Islet precursor cell (in vitro differentiated cells): ENCODE measurements at regions not wholly inside any gene's neighbourhood (a gene's known extent, or its start where the extent isn't known, plus 50 kb on each side); places are given as distances from the start of the nearest gene placed in this dataset.
A peak's percentile ranks its signal among the peaks of the same experiment; 100 is the strongest.
"Not testable (repeated sequence)": the region's sequence is repeated elsewhere in the genome, so short reads cannot be mapped to it uniquely, and the experiment has no call there.

Source experiments
- DNase-seq: peaks from one replicate; pipeline ENCODE4 v3.0.0-alpha.2; 2018

DNA sequence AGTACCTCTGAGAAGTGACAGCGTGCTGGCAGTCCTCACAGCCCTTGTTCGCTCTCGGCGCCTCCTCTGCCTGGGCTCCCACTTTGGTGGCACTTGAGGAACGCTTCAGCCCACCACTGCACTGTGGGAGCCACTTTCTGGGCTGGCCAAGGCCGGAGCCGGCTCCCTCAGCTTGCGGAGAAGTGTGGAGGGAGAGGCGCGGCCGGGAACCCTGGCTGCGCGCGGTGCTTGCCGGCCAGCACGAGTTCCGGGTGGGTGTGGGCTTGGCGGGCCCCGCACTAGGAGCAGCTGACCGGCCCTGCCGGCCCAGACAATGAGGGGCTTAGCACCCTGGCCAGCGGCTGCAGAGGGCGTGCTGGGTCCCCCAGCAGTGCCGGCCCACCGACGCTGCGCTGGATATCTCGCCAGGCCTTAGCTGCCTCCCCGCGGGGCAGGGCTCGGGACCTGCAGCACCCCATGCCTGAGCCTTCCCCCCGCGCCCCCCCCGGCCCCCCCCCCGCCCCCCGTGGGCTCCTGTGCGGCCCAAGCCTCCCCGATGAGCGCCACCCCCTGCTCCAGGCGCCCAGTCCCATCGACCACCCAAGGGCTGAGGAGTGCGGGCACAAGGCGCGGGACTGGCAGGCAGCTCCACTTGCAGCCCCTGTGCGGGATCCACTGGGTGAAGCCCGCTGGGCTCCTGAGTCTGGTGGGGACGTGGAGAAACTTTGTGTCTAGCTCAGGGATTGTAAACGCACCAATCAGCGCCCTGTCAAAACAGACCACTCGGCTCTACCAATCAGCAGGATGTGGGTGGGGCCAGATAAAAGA lies 847.7 kb upstream of the CDH6 start:
- not testable (repeated sequence) for DNase-seq

DNA sequence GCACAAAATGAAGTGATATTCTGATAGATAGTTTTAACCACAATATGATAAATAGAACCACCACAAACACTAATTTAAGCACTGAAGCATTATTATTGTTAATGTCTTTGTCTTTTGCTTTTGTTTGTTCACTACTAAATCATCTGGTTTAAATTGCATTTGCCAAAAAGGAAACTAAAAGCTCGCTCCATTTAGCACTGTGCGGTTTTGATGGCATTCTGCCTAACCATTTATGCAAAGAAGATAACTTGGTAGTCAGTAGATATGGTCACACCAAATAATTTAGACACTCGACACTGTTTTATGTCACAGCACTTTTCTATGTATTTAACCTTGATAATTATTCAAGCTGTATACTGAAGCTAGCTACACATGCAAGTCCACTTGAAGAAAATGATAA lies 849.8 kb upstream of the CDH6 start:
- DNase-seq: no peak

DNA sequence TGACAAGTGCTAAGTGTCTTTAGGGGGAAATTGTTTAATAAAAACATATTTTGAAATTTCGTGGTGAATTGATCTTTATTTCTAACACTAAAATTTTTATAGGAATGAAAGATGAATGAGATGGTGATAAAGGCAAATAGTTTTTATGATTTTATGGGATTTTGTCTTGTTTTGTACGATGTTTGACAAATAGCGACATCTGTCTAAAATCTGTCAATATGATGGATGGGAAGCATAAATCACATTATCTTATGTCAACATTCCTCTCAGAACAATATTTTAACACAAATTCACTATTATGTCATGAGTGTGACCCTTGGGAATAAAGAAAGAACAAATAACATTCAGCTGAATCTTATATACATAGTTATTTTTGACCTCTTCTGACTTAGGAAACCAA lies 852.0 kb upstream of the CDH6 start:
- no peak for DNase-seq

DNA sequence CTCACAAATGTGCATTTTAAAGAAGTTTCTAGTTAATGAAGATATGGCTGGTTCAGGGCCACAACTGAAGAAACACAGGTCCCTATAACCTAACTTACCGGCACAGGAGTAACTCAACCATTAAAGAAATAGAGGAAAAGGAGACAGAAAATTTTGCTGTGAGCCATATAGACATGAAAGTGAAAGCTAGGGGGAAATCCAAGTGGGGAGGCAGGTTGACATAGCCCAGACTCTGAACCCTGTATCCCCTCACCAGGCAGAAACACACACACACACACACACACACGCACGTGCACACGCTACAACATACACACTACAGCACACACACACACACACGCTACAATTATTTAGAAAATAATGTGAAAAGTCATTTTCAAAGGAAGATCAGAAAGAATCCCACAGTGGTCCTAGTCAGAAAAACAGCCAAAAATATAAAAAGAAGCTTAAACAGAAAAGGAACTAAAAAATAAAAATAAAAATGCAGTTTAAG lies 856.4 kb upstream of the CDH6 start:
- DNase-seq: no peak

DNA sequence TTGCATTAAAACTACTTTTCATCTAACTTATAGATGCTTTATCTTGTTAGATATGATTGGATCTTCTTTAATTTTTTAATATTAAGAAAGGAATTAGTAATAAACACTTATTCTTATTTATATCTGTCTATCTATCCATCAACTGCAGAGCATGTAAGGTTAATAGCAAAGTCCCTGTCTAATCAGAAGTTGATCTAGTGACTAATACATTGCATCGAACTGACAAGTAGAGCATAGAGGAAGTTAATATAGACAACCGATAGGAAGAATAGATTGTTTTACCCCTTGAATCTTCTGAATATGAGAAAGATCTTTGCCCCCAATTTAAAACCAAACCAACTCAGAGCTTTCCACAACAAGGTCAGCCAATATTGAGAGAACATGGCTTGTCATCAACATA lies 862.0 kb upstream of the CDH6 start:
- no peak for DNase-seq

DNA sequence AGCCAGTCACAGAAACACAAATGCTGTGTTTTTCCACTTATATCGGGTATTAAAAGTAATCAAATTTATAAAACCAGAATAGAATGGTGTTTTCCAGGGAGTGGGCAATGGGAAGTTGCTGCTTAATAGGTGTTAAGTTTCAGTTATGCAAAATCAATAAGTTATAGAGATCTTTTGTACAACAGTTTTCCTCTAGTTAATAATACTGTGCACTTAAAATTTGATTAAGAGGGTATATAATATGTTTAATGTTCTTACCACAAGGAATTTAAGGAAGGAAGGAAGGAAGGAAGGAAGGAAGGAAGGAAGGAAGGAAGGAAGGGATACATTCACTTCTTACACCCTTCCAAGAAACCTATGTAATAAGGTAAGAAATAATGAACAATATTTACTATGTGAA lies 867.7 kb upstream of the CDH6 start:
- DNase-seq: no peak

DNA sequence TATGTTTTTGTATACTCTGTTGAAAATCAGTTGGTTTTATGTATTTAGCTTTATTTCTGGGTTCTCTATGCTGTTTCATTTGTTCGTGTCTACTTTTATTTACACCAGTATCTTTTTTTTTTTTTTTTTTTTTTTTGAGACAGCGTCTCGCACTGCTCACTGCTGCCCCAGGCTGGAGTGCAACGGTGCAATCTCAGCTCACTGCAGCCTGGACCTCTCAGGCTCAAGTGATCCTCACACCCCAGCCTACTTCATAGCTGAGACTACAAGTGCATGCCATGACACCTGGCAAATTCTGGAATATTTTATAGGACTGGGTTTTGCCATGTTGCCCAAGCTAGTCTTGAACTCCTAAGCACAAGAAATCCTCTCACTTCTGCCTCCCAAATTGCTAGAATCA lies 869.4 kb upstream of the CDH6 start:
- DNase-seq: no peak

DNA sequence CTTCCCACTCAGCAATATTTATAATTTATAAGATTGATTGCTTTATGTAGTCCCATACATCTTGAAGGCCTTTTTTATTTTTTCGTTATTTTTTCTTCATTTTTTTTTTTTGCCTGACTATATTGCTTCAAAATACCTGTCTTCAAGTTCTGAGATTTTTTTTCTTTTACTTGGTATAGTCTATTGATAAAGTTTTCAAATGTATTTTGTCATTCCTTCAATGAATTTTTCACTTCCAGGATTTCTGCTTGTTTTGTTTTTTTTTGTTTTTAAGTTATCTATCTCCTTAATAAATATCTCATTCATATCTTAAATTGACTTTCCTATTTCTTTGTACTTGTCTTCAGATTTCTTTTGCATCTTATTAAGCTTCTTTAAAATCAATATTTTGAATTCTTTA lies 905.6 kb upstream of the CDH6 start:
- no peak for DNase-seq

DNA sequence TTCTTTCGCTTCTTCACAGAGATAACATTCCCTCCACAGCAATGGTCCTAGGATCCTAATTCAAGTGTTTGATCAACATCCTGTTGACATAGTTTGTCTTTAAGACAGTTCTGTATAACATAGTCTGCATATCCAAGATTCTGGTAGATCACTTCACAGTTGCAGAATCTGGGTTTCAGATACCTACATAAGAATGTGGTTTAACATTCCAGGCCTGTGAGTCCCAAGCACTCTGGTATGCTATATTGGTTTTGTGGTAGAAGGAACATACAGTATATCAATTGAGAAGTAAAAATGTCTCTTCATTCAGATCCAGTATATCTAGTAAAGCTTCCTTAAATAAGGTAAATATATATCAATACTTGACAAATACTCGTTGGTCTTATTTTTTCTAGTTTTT lies 914.2 kb upstream of the CDH6 start:
- DNase-seq: peak; percentile 59

DNA sequence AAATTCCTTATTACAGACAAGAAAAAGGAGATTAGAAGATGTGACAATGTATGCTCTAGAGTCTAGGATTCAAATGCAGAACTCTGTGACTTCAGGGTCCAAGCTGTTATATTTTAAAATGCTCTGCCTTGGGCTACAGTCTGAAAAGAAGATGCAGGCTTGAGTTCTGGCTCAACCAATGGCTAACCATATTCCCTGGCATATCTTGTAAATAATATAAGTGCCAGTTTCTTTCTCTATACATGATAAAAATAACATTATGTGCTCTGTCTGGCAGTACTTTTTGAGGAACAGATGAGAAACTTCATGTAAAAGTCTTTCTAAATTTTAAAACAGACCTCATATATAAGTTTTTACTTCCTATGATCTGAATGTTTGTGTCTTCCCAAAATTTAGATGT lies 926.5 kb upstream of the CDH6 start:
- DNase-seq: no peak

DNA sequence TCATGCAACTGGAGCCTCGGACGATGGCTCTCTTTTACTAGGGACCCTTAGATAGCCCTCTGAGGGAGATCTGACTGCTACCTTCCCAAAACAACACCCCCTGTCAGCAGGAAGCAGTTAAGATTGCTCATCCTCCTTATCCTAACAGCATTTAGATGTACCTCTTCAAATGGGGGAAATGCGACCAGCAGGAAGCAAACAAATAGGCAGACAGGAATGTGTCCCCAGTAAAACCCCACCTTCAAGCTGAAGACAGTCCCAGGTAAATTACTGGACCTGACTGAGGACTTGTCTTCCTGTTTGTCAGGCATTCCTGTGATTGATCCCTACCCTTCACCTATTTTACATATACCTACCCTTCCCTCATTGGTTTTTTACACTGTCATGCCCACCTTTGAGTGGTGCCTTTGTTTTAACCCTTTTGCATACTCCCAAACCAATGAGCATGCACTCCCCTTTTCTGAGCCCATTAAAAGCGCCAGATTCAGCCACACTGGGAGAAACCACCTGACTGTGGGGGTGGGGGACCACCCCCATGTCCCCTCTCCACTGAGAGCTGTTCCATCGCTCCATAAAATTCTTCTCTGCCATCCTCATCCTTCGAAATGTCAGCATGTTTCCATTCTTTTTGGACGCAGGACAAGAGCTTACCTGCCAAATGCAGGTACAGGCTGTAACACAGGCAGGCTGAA lies 954.0 kb upstream of the CDH6 start:
- no peak for DNase-seq

DNA sequence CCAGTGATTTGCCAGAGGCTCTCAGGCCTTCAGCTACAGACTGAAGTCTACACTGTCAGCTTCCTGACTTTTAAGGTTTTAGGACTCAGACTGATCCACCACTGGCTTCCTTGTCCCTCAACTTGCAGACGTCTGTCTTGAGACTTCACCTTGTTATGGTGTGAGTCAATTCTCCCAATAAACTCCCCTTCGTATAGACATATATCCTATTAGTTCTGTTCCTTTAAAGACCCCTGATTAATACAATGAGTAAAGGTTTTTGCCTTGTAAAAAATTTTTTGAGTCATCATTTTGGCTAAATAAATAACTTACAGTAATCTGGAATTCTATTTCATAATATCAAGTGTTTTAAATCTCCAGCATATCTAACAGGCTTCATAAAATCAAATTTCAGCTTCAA lies 956.3 kb upstream of the CDH6 start:
- DNase-seq: no peak

DNA sequence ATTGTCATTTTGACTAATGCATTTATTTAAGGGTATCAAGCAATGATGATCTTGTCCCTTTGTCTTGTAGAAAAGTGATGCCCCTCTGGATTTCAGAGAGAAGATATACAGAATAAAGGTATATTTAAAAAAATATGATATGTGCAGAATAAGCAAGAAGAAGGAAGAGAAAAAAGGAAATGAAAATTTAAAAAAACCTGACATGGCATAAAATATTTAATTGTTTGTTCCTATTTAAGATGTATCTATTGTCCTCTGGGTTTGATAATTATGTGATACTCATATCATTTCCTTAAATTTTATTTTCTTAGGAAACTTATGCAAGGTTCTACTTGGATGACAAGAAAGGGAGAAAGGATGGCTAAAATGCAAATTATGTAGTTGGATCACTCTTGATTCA lies 983.7 kb upstream of the CDH6 start:
- no peak for DNase-seq

DNA sequence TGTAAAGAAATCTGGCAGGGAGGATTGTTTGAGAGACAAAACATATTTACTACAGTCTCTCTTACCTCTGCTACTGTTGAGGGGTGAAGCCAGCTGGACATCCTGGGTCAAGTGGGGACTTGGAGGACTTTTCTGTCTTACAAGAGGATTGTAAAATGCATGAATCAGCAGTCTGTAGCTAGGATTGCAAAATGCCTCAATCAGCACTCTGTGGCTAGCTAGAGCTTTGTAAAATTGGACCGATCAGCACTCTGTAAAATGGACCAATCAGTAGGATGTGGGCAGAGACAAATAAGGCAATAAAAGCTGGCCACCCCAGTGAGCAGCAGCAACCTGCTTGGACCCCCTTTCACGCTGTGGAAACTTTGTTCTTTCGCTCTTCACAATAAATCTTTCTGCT lies 995.8 kb upstream of the CDH6 start:
- DNase-seq: no peak

DNA sequence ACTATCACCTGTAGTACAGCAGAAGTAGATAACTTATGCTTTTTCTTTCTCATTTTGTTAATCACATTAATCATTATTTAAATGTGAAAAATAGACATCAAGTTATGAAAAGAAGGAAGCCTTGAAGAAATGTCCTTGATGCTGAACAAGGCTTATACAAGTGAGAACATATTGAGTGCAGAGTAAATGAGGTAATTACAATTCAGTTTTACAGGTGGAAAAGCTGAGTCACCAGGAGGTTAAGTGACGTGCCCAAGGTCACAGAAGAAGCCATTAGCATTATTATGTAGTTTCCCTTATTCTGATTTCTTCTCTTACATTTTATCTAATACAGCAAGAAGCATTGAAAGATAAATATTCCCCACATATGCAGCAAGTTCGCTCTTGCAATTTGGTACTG lies 998.5 kb upstream of the CDH6 start:
- no peak for DNase-seq

DNA sequence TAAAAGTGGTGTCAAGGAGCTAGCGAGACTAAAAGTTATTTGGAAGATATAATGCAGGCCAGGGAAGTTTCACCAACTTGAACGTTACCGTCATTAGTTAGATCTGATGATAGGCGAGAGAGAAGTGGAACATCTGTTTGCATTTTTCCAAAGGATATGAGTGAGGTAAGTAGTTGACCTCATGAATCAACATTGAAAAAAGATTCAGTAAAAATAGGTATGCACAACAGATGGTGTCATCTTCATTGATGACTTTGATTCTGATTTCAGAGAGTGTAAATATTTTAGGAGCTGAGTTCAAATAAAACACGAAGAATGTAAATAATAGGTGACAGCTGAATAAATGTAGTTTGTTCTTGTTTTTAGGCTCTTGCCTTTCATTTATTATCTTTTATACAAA lies 998.9 kb upstream of the CDH6 start:
- DNase-seq: no peak

DNA sequence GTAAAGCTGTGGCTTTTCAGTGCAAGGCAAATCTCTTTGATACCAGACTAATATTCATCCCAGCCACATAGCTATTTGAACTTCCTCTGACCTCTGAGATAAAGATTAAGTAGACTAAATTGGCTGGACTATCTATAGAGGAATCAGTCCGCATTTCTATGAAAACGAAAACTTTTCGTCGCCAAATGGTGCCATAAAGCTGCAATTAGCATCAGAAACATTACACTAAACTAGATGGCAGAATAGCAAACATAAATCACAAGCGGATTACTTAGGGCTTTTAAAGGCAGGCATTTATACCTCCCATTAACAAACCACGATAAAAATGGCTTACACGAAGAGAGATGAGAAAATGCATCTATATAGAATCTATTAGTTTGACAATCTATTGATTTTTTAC lies 1009.7 kb upstream of the CDH6 start:
- no peak for DNase-seq

DNA sequence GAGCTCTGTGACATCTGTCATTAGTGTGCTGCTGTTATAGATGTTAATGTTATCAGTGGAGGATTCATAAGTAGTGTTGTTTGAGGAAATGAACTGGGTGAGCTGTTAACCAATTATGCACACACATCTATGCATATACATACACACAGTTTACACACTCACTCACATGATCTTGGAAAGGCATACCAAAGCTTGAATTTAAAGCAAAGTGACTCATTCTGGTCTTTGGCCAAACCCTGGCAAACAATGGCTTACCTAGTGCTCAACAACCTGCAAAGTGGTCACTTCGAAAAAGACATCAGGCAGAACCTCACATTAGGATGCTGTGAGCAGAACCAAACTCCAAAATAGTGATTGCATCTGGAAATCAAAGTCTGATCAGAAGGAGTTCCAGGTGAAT lies 1037.3 kb upstream of the CDH6 start:
- DNase-seq: no peak

DNA sequence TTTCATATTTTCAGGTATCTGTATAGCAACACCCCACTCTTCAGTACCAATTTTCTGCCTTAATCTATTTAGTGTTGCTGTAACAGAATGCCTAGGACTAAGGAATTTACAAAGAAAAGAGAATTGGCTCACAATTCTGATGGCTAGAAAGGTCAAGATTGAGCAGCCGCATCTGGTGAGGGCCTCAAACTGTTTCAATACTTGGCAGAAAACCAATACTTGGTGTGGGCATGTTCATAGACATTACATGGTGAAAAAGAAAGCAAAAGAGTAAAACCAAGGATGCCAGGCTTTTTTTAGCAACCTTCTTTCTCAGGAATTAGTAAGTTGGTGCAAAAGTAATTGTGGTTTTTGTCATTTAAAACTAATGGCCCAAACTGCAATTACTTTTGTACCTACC lies 1041.1 kb upstream of the CDH6 start:
- no peak for DNase-seq

DNA sequence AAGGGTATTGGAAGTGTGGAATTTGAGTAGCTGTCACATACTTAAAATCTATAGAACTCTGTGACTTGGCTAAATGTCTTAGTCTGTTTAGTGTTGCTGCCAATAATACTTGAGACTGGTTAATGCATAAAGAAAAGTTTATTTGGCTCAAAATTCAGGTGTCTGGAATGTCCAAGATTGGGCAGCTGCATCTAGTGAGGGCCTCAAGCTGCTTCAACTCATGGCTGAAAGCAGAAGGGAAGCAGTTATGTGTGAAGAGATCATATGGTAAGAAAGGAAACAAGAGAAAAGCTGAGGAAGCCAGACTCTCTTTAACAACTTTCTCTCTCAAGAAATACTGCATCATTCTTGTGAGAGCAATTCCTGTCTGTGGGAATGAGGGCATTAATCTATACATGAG lies 1043.3 kb upstream of the CDH6 start:
- no peak for DNase-seq

DNA sequence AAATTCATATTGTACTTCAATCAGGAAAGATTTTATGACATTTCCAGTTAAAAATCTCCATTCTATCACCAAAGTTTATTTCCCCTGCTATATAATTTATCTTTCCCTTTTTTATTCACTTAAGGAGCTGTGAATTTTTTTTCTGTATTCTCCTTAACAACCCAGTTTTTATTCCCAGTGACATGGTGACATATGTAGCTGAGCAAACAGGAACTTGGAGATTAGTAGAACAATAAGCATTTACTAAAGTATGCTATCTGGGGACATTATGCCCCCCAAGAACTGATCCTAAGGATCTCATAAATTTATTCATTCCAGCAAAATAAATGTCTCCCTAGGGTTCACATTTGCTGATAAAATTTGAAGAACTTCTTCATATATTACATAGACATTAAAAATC lies 1044.0 kb upstream of the CDH6 start:
- no peak for DNase-seq

DNA sequence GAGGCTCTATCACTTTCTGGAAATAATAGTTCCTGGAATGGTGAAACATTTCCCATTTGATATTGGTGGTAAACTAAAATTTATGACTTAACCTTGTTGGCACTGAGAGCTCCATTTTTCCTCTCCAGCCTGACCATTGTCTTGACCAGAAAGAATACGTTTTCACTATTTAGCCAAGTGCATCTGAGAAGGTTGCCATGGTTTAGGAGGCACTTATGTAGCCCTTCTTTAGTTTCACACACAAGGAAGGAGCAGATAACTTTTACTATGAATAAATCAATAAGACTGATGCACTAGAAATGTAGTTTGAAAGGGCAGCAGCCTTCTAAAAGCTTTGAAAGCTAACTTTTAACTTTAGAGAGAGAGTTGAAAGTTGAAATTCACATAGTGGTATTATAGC lies 1045.5 kb upstream of the CDH6 start:
- no peak for DNase-seq

DNA sequence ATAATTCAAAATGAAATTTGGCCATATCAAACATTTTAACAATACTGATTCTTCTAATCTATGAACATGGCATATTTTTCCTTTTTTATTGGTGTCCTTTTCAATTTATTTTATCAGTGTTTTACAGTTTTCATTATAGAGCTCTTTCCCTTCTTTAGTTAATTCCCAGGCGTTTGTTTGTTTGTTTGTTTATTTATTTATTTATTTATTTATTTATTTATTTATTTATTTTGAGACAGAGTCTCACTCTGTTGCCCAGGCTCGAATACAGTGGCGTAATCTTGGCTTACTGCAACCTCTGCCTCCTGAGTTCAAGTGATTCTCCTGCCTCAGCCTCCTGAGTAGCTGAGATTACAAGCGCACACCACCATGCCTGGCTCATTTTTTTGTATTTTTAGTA lies 1049.4 kb upstream of the CDH6 start:
- DNase-seq: not testable (repeated sequence)

DNA sequence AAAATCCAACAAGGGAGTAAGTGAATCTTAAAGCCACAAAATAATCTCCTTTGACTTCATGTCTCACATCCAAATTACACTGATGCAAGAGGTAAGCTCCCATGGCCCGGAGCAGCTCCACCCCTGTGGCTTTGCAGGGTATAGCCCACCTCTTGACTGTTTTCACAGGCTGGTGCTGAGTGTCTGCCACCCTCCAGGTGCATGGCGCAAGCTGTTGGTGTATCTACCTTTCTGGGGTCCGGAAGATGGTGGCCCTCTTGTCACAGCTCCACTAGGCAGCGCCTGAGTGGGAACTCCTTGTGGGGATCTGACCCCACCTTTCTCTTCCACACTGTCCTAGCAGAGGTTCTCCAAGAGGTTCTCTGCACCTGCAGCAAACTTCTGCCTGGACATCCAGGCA lies 1051.1 kb upstream of the CDH6 start:
- no peak for DNase-seq

DNA sequence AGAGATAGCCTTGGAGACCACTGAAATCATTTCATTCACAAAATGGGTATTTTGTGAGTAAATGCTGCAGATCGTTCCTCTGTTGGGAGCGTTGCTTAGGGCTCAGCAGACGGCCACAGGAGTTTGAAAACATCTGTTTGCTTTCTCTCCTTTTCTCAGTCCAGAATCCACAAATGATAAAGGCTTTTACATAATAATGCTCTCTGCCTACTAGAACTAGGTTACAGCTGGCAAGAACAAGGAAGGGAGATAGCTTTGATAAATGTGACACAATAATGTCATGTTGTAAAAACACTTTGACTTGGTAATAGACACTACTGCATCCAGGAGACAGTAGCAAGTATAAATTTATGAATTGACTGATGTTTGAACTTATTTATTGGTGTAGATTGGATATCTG lies 1072.4 kb upstream of the CDH6 start:
- no peak for DNase-seq
